HCT116 (cell line): ENCODE measurements at regions not wholly inside any gene's neighbourhood (a gene's known extent, or its start where the extent isn't known, plus 50 kb on each side); places are given as distances from the start of the nearest gene placed in this dataset.

Source experiments
- ATAC-seq: fragments of 200-7000 bp; cut with Tn5 transposase; 2 replicates; pipeline ENCODE4 v1.9.1; 2020; ENCODE audit warnings: mild to moderate bottlenecking, moderate library complexity
- BruUV-seq: library from RNA; stranded (reverse); fragments of 400-500 nt; replicated peaks from 2 replicates; lab custom pipeline; 2021; lab: Mats Ljungman, UMichigan
- CTCF ChIA-PET: fragments of 300-600 bp; sonication (Branson Sonifier 250); formaldehyde crosslinking; loops from one replicate; lab custom pipeline; 2021; ENCODE audit warnings: antibody characterized with exemption; lab: Charles Lee
- POLR2A ChIA-PET: fragments of 300-600, 350-600 bp; sonication (Branson Sonifier 250); formaldehyde crosslinking; loops from one replicate; lab custom pipeline; 2021; ENCODE audit warnings: antibody characterized with exemption; lab: Charles Lee
- RAD21 ChIA-PET, 2 experiments: fragments of 300-600 bp; sonication (Branson Sonifier 250); formaldehyde crosslinking; loops; one replicate each; lab custom pipeline; 2023; ENCODE audit warnings: low total read pairs in 2 of 2; ENCODE audit not compliant: uncharacterized antibody in 2 of 2, unreplicated experiment in 2 of 2, low non-redundant PET in 1 of 2; lab: Charles Lee
- DNase-seq: peaks from one replicate; pipeline ENCODE4 v3.0.0-alpha.2; 2010; ENCODE audit warnings: low read depth, low spot score
- H2AFZ ChIP-seq: fragments of 200-600 bp; shearing (Covaris generic), sonication (generic); 2 replicates; pipeline ENCODE4 v1.6.1; 2017; ENCODE audit warnings: low read depth, mixed run types, mixed read lengths, antibody characterized with exemption, low read length; ENCODE audit not compliant: poor library complexity, severe bottlenecking
- H3K27ac ChIP-seq: 2 replicates; pipeline ENCODE4 v1.5.1; 2012; ENCODE audit warnings: low read depth, low read length
- H3K27me3 ChIP-seq: fragments of 200-600 bp; sonication (generic); 2 replicates; pipeline ENCODE4 v1.6.1; 2016; ENCODE audit warnings: mixed run types, low read length, mixed read lengths; ENCODE audit not compliant: insufficient read depth
- H3K36me3 ChIP-seq, 2 experiments: fragments of 200-500 bp in 1 of 2; fragments of 200-600 bp in 1 of 2; sonication (Bioruptor generic) in 1 of 2; sonication (generic) in 1 of 2; 2 replicates each; pipeline versions ENCODE4 v1.5.1 to v1.6.1; 2014 to 2016; ENCODE audit warnings: low read length in 2 of 2, inconsistent platforms in 1 of 2, mixed read lengths in 1 of 2, mixed run types in 1 of 2; ENCODE audit not compliant: insufficient read depth in 2 of 2, control insufficient read depth in 1 of 2
- H3K4me1 ChIP-seq, 2 experiments: fragments of 200-600 bp in 1 of 2; sonication (generic) in 1 of 2; 2 replicates each; pipeline versions ENCODE4 v1.5.1 to v1.6.1; 2012 to 2017; ENCODE audit warnings: low read length in 2 of 2, inconsistent platforms in 1 of 2, mild to moderate bottlenecking in 1 of 2, mixed read lengths in 1 of 2, mixed run types in 1 of 2, moderate library complexity in 1 of 2; ENCODE audit not compliant: insufficient read depth in 2 of 2, control insufficient read depth in 1 of 2
- H3K4me2 ChIP-seq: fragments of 200-600 bp; sonication (generic); 2 replicates; pipeline ENCODE4 v1.6.1; 2017; ENCODE audit warnings: mixed run types, low read length, mixed read lengths
- H3K4me3 ChIP-seq, 2 experiments: fragments of 200-600 bp in 1 of 2; sonication (generic) in 1 of 2; replicated peaks in 1 of 2; 2 replicates each; pipeline ENCODE4 v1.5.1; 2011 to 2016; ENCODE audit warnings: low read length in 2 of 2, control low read depth in 1 of 2, low read depth in 1 of 2, mild to moderate bottlenecking in 1 of 2, mixed read lengths in 1 of 2, mixed run types in 1 of 2
- H3K79me2 ChIP-seq: fragments of 200-600 bp; sonication (generic); 2 replicates; pipeline ENCODE4 v1.6.1; 2017; ENCODE audit warnings: mild to moderate bottlenecking, mixed run types, low read length, moderate library complexity, mixed read lengths; ENCODE audit not compliant: insufficient read depth
- H3K9ac ChIP-seq: fragments of 200-600 bp; sonication (generic); 2 replicates; pipeline ENCODE4 v1.6.1; 2016; ENCODE audit warnings: low read length, mixed read lengths
- H3K9me2 ChIP-seq: fragments of 200-600 bp; sonication (generic), shearing (Covaris generic); 2 replicates; pipeline ENCODE4 v1.6.1; 2017; ENCODE audit warnings: mixed run types, mild to moderate bottlenecking, moderate library complexity; ENCODE audit not compliant: insufficient read depth
- H3K9me3 ChIP-seq, 2 experiments: fragments of 200-500 bp in 1 of 2; fragments of 200-600 bp in 1 of 2; sonication (Bioruptor generic) in 1 of 2; sonication (generic) in 1 of 2; 2 replicates each; pipeline ENCODE4 v1.6.1; 2014 to 2017; ENCODE audit warnings: low read length in 2 of 2, mixed read lengths in 2 of 2, inconsistent platforms in 1 of 2, low read depth in 1 of 2, mild to moderate bottlenecking in 1 of 2, mixed run types in 1 of 2, moderate library complexity in 1 of 2; ENCODE audit not compliant: control insufficient read depth in 1 of 2, insufficient read depth in 1 of 2
- H4K20me1 ChIP-seq: fragments of 200-600 bp; sonication (generic), shearing (Covaris generic); 2 replicates; pipeline ENCODE4 v1.6.1; 2017; ENCODE audit warnings: mixed run types, mild to moderate bottlenecking, moderate library complexity; ENCODE audit not compliant: insufficient read depth
- ATF3 ChIP-seq: IDR thresholded peaks from 2 replicates; pipeline ENCODE4 v1.6.1; 2012
- CTCF ChIP-seq, 3 experiments: fragments of 200-600 bp in 1 of 3; sonication (generic) in 1 of 3; IDR thresholded peaks in 2 of 3; conservative IDR thresholded peaks in 1 of 3; 2 replicates each; pipeline ENCODE4 v1.5.1; 2012 to 2017; ENCODE audit warnings: low read depth in 2 of 3, low read length in 2 of 3, antibody characterized with exemption in 1 of 3, borderline replicate concordance in 1 of 3, control low read depth in 1 of 3, mild to moderate bottlenecking in 1 of 3, mixed read lengths in 1 of 3, mixed run types in 1 of 3, moderate library complexity in 1 of 3; ENCODE audit not compliant: insufficient read depth in 1 of 3
- ELF1 ChIP-seq: IDR thresholded peaks from 2 replicates; pipeline ENCODE4 v1.6.1; 2012; ENCODE audit warnings: low read depth, borderline replicate concordance
- POLR2A ChIP-seq: IDR thresholded peaks from 2 replicates; pipeline ENCODE4 v1.7.0; 2011; ENCODE audit warnings: borderline replicate concordance; ENCODE audit not compliant: insufficient read depth, insufficient read length; ENCODE audit errors: extremely low read depth
- RAD21 ChIP-seq: IDR thresholded peaks from 2 replicates; pipeline ENCODE4 v1.6.1; 2012; ENCODE audit warnings: low read depth, mild to moderate bottlenecking
- SP1 ChIP-seq: IDR thresholded peaks from 2 replicates; pipeline ENCODE4 v1.6.1; 2012; ENCODE audit warnings: low read depth
- SRF ChIP-seq: IDR thresholded peaks from 2 replicates; pipeline ENCODE4 v1.6.1; 2012; ENCODE audit warnings: low read depth
- YY1 ChIP-seq: IDR thresholded peaks from 2 replicates; pipeline ENCODE4 v1.6.1; 2011; ENCODE audit warnings: low read length, low read depth, moderate library complexity, mild to moderate bottlenecking; ENCODE audit not compliant: insufficient replicate concordance; ENCODE audit errors: extremely low read depth
- ZBTB33 ChIP-seq: IDR thresholded peaks from 2 replicates; pipeline ENCODE4 v1.6.1; 2011; ENCODE audit warnings: mild to moderate bottlenecking, low read length, moderate library complexity; ENCODE audit not compliant: insufficient replicate concordance; ENCODE audit errors: extremely low read depth
- ZFX ChIP-seq: fragments of 450-650 bp; IDR thresholded peaks from 2 replicates; pipeline ENCODE4 v1.6.1; 2017
- intact Hi-C: fragments of 100-400 bp; cut with micrococcal nuclease; formaldehyde crosslinking; loops from 2 replicates; pipeline ENCODE4 v1.10.0; 2022
- TF ChIP-seq, protein P1 (sequence below): IDR thresholded peaks from 2 replicates; pipeline ENCODE4 v1.6.1; 2012; ENCODE audit warnings: low read depth

DNA sequence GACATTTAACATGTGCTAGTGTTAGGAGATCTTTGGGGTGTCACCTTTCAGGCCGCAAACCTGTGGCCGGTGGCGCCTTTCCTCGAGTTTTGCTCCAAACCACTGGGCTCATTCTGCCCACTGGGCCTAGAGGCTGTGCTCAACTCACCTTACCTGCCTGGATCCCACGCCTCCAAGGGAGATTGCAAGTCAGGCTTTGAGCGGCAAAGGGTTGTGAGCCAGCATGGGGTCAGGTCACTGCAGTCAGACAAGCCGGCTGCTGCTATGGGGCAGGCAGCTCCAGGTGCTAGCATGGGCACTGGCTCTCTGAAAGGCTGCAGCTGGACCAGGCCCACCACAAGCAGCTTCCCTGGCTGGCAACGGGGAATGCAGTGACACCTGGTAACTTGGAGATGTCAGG, 265.5 kb downstream of the ZBBX start:
- no peak overlapping the region for H3K4me3 ChIP-seq
- H3K4me1 ChIP-seq, result no peaks in the 10 kb centered on the region
- H3K27ac ChIP-seq, result no peak overlapping the region
- no peaks in the 10 kb centered on the region for H3K79me2 ChIP-seq
- no peaks in the 10 kb centered on the region for H3K27me3 ChIP-seq
- H2AFZ ChIP-seq, result no peak overlapping the region
- H4K20me1 ChIP-seq, result no peaks in the 10 kb centered on the region; the same call in 1 of the 2 replicates
- H3K9me3 ChIP-seq, result no peaks in the 10 kb centered on the region
- BruUV-seq, result no TSS peak
- no peak for DNase-seq
- no peak for ATAC-seq
- no peak overlapping the region for H3K4me2 ChIP-seq
- RAD21 ChIA-PET, result no interaction called here
- H3K9ac ChIP-seq, result no peak overlapping the region
- no peaks in the 10 kb centered on the region for H3K36me3 ChIP-seq
- CTCF ChIA-PET, result no interaction called here
- TF ChIP-seq ZFX (no peak), SP1 (no peak), POLR2A (no peak), YY1 (no peak), RAD21 (no peak)
- H3K9me2 ChIP-seq, result no peaks in the 10 kb centered on the region
- POLR2A ChIA-PET, result no interaction called here
- intact Hi-C loops, result no loop called here

DNA sequence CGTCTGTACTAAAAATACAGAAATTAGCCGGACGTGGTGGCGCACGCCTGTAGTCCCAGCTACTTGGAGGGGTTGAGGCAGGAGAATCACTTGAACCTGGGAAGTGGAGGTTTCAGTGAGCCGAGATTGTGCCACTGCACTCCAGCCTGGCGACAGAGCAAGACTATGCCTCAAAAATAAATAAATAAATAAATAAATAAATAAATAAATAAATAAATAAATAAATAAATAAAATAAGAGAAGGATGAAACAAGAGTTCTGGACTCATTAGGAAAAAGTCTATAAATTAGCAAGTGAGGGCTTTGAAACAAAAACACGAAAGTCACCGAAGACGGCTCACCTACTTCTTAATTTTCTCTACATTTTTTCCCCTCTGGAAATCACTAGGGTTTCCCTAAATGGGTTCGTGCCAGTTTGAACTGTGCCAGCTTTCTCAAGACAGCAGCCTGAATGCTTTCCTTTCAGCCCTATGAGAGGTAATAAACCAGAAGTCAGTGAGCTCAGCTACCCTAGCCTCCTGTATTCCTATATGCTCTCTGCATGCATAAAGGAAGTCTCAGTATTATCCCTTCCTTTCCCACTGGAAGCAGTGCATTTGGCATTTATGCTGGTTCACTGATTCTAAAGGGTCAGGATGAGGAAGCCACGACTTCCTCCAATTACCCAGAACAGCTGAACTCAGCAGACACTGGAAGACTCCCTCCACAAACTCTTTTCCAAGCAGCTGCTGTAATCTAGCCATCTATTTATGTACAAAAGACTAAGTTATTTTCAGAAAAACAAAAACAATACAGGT, 266.9 kb downstream of the ZBBX start:
- H2AFZ ChIP-seq, result no peak overlapping the region
- POLR2A ChIA-PET, result no interaction called here

More for the DNA sequence above, 266.9 kb downstream of the ZBBX start:
- intact Hi-C loops, result no loop called here
- Histone ChIP-seq H3K4me2 (no peak overlapping the region), H3K9me2 (no peaks in the 10 kb centered on the region), H4K20me1 (no peaks in the 10 kb centered on the region; the same call in 1 of the 2 replicates), H3K27ac (no peak overlapping the region), H3K9me3 (no peaks in the 10 kb centered on the region), H3K9ac (no peak overlapping the region), H3K4me3 (no peak overlapping the region), H3K79me2 (no peaks in the 10 kb centered on the region), H3K27me3 (no peaks in the 10 kb centered on the region), H3K36me3 (no peaks in the 10 kb centered on the region), H3K4me1 (no peaks in the 10 kb centered on the region)
- CTCF ChIA-PET, result no interaction called here
- no TSS peak for BruUV-seq
- TF ChIP-seq ZFX, result no peak
- no peak for TF ChIP-seq YY1
- TF ChIP-seq, protein P1, sequence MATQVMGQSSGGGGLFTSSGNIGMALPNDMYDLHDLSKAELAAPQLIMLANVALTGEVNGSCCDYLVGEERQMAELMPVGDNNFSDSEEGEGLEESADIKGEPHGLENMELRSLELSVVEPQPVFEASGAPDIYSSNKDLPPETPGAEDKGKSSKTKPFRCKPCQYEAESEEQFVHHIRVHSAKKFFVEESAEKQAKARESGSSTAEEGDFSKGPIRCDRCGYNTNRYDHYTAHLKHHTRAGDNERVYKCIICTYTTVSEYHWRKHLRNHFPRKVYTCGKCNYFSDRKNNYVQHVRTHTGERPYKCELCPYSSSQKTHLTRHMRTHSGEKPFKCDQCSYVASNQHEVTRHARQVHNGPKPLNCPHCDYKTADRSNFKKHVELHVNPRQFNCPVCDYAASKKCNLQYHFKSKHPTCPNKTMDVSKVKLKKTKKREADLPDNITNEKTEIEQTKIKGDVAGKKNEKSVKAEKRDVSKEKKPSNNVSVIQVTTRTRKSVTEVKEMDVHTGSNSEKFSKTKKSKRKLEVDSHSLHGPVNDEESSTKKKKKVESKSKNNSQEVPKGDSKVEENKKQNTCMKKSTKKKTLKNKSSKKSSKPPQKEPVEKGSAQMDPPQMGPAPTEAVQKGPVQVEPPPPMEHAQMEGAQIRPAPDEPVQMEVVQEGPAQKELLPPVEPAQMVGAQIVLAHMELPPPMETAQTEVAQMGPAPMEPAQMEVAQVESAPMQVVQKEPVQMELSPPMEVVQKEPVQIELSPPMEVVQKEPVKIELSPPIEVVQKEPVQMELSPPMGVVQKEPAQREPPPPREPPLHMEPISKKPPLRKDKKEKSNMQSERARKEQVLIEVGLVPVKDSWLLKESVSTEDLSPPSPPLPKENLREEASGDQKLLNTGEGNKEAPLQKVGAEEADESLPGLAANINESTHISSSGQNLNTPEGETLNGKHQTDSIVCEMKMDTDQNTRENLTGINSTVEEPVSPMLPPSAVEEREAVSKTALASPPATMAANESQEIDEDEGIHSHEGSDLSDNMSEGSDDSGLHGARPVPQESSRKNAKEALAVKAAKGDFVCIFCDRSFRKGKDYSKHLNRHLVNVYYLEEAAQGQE, result no peak
- TF ChIP-seq SRF, result no peak
- no peak for TF ChIP-seq ZBTB33
- no peak for TF ChIP-seq ATF3
- TF ChIP-seq ELF1, result no peak
- TF ChIP-seq CTCF (IDR thresholded peaks at IDR 0.05 in 2 of 3, conservative IDR thresholded peaks at IDR 0.05 in 1 of 3; ENCODE audit: borderline replicate concordance in 1 of 3, insufficient read depth in 1 of 3, low read depth in 2 of 3, low read length in 2 of 3), result no peak
- ATAC-seq, result no peak
- no peak for DNase-seq
- RAD21 ChIA-PET, result no interaction called here
